DOHH2 (cell line): ENCODE measurements at regions not wholly inside any gene's neighbourhood (a gene's known extent, or its start where the extent isn't known, plus 50 kb on each side); places are given as distances from the start of the nearest gene placed in this dataset.

ENCODE experiments used
- CTCF ChIP-seq: fragments of 200-600 bp; sonication (generic); IDR thresholded peaks from one replicate; pipeline ENCODE4 v1.5.1; 2014; ENCODE audit warnings: antibody characterized with exemption, mild to moderate bottlenecking, low read depth, low read length; ENCODE audit not compliant: poor library complexity, severe bottlenecking
- EZH2phosphoT487 ChIP-seq: fragments of 200-600 bp; sonication (generic); IDR thresholded peaks from 2 replicates; pipeline ENCODE4 v1.6.1; 2017; ENCODE audit warnings: borderline replicate concordance, mild to moderate bottlenecking, antibody characterized with exemption, low read length, moderate library complexity, mixed read lengths

GRCh38 chr20:60465993-60466686 lies 507.9 kb downstream of the CDH26 start:
- TF ChIP-seq CTCF, result no peak
- no peak for TF ChIP-seq EZH2phosphoT487
